Activated CD8-positive, alpha-beta memory T cell treated with anti-CD3 and anti-CD28 coated beads for 4 hours (primary cell): ENCODE measurements at regions not wholly inside any gene's neighbourhood (a gene's known extent, or its start where the extent isn't known, plus 50 kb on each side); places are given as distances from the start of the nearest gene placed in this dataset.

Source experiments
- DNase-seq, 2 donors: peaks; one replicate each; pipeline ENCODE4 v3.0.0-alpha.2; 2020; ENCODE audit warnings: low read depth in 2 of 2

GRCh38 chr3:178244733-178245709 lies 291.2 kb upstream of the KCNMB2 start:
- DNase-seq, result no peak

- DNase-seq, result no peak
Observed at GRCh38 chr3:178246004-178246403, 290.2 kb upstream of the KCNMB2 start.

- DNase-seq, result no peak
Observed at GRCh38 chr3:178255315-178255714, 280.9 kb upstream of the KCNMB2 start.

DNA sequence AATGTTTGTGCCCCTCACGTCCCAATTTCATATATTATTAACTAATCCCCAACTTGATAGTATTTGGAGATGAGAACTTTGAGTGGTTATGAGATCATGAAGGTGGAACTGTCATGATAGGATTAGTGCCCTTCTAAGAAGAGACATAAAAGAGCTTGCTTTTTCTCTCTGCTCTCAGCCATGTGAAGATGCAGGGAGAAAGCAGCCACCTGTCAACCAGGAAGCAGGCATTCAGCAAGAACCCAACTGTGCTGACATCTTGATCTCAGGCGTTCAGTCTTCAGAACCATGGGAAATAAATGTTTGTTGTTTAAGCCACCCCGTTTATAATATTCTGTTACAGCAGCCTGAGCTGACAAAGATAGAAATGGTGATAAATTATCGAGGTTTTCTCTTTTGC lies 278.7 kb upstream of the KCNMB2 start:
- DNase-seq, result no peak

DNA sequence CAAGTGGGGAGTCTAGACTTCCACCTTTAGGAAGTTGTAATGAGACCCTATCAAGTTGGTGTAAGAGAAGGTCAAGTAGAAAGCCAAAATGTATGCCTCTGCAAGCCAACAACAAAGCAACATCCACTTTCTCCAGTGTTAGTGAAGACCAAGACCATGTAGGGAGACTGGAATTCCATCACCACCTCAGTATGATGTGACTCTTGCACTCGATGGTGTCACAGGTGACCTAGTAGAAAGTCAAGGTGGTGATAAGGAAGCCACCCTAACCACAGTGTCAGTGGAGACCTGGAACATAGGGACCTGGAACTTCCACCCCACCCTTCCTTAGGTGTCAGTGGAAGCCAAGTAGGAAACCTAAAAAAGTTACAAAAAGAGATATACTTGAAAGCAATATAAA lies 278.1 kb upstream of the KCNMB2 start:
- no peak for DNase-seq

- no peak for DNase-seq
Observed at GRCh38 chr3:178259703-178260102, 276.5 kb upstream of the KCNMB2 start.

GRCh38 chr3:178260887-178261565 lies 275.2 kb upstream of the KCNMB2 start:
- no peak for DNase-seq

- DNase-seq, result no peak
Observed at GRCh38 chr3:178263236-178263916, 272.9 kb upstream of the KCNMB2 start.

GRCh38 chr3:178267158-178267844 lies 268.9 kb upstream of the KCNMB2 start:
- no peak for DNase-seq

GRCh38 chr3:178270838-178271237 lies 265.4 kb upstream of the KCNMB2 start:
- DNase-seq, result no peak

DNA sequence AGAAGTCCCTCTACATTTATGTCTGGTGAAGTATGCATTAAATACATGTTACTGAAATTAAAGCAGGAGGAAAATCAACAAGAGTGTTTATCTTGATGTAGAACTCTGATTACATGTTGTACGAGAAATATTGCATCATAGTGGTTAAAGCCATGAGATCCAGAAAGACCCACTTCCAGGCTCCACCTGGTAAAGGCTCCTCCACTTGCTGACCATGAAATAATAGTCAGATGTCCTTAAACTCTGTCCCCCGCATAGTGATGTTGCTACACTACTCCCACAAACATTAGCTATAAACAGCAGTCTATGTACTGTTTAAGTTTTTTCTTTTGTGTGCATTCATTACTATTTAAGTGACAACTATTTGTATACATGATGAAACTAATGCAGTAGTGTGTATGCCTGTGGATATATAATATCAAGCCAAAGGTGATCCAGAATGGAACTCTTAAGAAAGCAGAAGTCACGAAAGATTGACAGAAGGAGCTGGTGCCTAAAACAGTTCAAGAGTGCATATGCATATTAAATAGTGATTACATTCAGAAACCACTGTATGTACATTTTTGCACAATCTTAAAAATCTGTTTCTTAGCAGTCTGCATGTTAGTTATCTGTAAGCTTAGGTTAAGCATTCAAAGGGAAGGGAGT lies 264.4 kb upstream of the KCNMB2 start:
- no peak for DNase-seq

- no peak for DNase-seq
Observed at GRCh38 chr3:178272841-178273240, 263.4 kb upstream of the KCNMB2 start.

DNA sequence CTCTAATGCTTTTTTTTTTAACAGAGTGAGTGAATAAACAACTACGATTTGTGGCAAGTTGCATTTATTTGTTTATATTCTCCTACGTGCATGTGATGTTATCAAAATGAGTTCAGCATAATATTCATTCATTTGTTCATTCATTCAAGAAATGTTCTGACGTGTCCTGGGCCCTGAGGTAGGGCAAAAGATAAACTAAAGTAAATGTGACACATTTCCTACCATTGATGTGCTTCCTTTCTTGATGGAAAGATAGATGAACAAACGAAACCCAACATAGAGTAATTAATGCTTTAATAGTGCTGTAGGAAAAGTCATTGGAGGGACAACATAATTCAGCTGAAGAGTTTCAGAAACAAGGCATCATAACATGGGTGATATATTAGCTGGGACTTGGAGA lies 261.5 kb upstream of the KCNMB2 start:
- no peak for DNase-seq

DNA sequence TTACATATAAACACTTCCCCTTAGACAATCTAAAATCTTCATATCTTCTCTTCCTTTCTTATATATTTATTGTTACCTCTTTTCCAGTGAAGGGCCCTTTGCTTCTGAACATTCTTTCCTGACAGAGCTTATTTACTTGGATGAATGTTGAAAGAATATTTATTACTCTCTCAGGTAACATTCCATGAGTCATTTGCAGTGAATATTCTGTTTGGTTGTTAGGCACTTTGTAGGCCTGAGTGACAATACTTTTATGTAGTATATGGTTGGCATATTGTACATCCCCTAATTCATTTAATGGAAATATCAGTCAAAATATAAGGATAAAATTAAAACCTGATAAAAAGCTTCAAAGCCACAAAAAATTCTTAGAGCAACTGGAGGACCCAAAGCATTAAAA lies 260.9 kb upstream of the KCNMB2 start:
- DNase-seq, result no peak

DNA sequence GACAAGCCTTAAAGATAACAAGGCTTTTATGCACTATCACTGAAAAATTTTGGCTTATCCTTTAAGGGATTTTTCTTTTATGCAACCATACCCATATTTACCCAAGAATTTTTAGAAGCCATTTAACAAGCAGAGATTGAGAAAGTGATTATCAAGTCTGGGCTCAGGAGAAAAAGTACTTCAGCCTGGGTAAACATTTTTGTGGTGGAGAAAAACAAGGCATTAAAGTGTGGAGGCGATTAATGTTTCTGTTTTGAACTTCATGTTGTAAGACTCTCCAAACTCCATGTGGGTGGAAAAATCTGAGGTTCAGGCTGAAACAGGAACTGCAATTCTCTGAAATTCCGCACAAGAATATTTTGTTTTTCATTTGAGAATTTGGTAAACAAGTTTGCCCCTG lies 260.4 kb upstream of the KCNMB2 start:
- DNase-seq, result no peak

- DNase-seq, result no peak
Observed at GRCh38 chr3:178277605-178278004, 258.6 kb upstream of the KCNMB2 start.

- no peak for DNase-seq
Observed at GRCh38 chr3:178283561-178283960, 252.7 kb upstream of the KCNMB2 start.

GRCh38 chr3:178284181-178284580 lies 252.1 kb upstream of the KCNMB2 start:
- DNase-seq, result no peak

DNA sequence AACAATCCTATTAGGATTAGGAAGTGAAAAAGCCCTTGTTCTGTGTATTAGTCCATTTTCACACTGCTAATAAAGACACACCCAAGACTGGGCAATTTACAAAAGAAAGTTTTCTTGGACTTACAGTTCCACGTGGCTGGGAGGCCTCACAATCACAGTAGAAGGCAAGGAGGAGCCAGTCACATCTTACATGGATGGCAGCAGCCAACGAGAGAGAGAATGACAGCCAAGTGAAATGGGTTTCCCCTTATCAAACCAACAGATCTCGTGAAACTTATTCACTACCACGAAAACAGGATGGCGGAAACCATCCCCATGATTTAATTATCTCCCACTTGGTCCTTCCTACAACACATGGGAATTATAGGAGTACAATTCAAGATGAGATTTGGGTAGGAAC lies 248.2 kb upstream of the KCNMB2 start:
- DNase-seq, result no peak

GRCh38 chr3:178289544-178290160 lies 246.6 kb upstream of the KCNMB2 start:
- DNase-seq, result no peak
